ENCODE measurements at regions not wholly inside any gene's neighbourhood (a gene's known extent, or its start where the extent isn't known, plus 50 kb on each side); places are given as distances from the start of the nearest gene placed in this dataset.

DNA sequence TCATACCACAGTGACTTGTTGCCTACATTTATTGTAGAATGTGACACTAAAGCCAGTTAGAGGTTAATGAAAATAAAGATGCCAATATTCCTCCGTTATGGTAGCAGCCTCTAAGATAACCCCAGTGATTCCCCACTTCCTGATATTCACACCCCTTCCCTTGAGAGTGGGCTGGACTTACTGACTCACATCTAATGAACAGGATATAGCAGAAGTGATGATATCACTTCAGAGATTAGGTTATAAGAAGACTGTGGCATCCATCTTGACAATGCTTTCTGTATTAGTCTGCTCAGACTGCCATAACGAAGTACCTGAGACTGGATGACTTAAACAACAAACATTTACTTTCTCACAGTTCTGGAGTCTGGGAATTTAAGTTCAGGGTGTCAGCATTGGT lies 149.6 kb upstream of the MTNR1B start:
- H3K27me3 ChIP-seq: no peaks in the 10 kb centered on the region
- intact Hi-C loops (cut with DNase I; ENCODE audit: low total_unique reads) (no loop called here), in situ Hi-C loops (cut with MboI; ENCODE audit: low pct_ligation_motif_present in 1 of 4, low pct_unique_long_range_greater_than_20kb in 1 of 4, low sequenced_read_pairs in 3 of 4) (no loop called here)
- no peak overlapping the region for H3K4me3 ChIP-seq
- WGBS, 2 donors (ENCODE audit: low coverage in 1 of 2): 67 to 77% methylated on average over 1 to 2 of the region's 2 CpGs
- H3K27ac ChIP-seq: no peak overlapping the region
- H3K36me3 ChIP-seq: no peaks in the 10 kb centered on the region
- H3K9me3 ChIP-seq: no peaks in the 10 kb centered on the region
- no peak for DNase-seq
- no peaks in the 10 kb centered on the region for H3K4me1 ChIP-seq
- TF ChIP-seq, protein P1, sequence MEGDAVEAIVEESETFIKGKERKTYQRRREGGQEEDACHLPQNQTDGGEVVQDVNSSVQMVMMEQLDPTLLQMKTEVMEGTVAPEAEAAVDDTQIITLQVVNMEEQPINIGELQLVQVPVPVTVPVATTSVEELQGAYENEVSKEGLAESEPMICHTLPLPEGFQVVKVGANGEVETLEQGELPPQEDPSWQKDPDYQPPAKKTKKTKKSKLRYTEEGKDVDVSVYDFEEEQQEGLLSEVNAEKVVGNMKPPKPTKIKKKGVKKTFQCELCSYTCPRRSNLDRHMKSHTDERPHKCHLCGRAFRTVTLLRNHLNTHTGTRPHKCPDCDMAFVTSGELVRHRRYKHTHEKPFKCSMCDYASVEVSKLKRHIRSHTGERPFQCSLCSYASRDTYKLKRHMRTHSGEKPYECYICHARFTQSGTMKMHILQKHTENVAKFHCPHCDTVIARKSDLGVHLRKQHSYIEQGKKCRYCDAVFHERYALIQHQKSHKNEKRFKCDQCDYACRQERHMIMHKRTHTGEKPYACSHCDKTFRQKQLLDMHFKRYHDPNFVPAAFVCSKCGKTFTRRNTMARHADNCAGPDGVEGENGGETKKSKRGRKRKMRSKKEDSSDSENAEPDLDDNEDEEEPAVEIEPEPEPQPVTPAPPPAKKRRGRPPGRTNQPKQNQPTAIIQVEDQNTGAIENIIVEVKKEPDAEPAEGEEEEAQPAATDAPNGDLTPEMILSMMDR (IDR thresholded peaks at IDR 0.05): no peak
- TF ChIP-seq POLR2AphosphoS5 (IDR thresholded peaks at IDR 0.05): no peak
- no peak for TF ChIP-seq POLR2A (IDR thresholded peaks at IDR 0.05)
- no peak for TF ChIP-seq EP300 (IDR thresholded peaks at IDR 0.05; ENCODE audit: low read depth)

DNA sequence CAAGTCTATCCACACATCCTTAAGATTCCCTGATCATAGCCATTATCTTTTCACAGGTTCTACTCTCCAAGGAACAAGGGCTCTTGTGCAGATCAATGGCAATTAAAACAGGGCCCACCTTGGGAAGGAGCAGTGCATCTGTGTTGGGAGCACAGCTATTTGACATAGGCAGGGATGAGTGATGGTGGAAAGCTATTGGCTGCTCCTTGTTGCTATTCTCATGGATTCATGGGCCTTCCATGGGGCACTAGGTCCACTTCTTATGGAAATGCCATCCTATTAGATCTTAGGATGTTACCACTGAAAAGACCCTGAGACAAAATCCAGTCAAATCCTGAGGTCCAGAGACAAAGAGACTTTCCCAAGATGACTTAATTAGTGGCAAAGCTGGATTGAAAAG lies 148.6 kb upstream of the MTNR1B start:
- no peaks in the 10 kb centered on the region for H3K4me1 ChIP-seq
- H3K36me3 ChIP-seq: no peaks in the 10 kb centered on the region
- in situ Hi-C loops (cut with MboI; ENCODE audit: low pct_ligation_motif_present in 1 of 4, low pct_unique_long_range_greater_than_20kb in 1 of 4, low sequenced_read_pairs in 3 of 4): no loop called here
- intact Hi-C loops (cut with DNase I; ENCODE audit: low total_unique reads): no loop called here
- no peaks in the 10 kb centered on the region for H3K27me3 ChIP-seq
- no peak overlapping the region for H3K27ac ChIP-seq
- no peaks in the 10 kb centered on the region for H3K9me3 ChIP-seq
- no peak overlapping the region for H3K4me3 ChIP-seq
- TF ChIP-seq EP300 (IDR thresholded peaks at IDR 0.05; ENCODE audit: low read depth) (no peak), POLR2A (IDR thresholded peaks at IDR 0.05) (no peak), POLR2AphosphoS5 (IDR thresholded peaks at IDR 0.05) (no peak)
- TF ChIP-seq, protein P1 (IDR thresholded peaks at IDR 0.05): no peak
- no peak for DNase-seq

DNA sequence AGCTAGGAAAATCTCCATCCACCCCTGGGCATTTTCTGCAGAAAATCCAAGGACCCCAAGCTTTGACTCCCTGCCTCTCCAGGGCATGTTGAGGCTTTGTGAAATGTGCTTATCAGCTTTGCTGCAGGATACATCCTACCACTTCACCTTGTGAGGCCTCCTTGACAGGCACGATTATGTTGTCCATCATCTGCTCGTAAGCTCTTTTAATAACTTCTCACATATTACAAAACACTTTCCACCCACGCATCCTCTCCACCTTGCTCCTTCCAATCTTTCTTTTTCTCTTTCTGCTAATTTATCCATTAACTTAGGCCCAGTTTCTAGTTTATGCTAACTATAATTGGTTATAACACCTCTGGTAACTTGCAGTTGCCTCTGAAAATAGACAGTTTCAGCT lies 147.0 kb upstream of the MTNR1B start:
- TF ChIP-seq EP300 (IDR thresholded peaks at IDR 0.05; ENCODE audit: low read depth): no peak
- no peak for TF ChIP-seq POLR2AphosphoS5 (IDR thresholded peaks at IDR 0.05)
- no peak for TF ChIP-seq POLR2A (IDR thresholded peaks at IDR 0.05)
- TF ChIP-seq, protein P1 (IDR thresholded peaks at IDR 0.05): no peak
- Histone ChIP-seq H3K4me1 (peaks cover 0 to 4% (median 0%) of the 10 kb centered on the region in 4 donors), H3K4me3 (no peak overlapping the region), H3K9me3 (no peaks in the 10 kb centered on the region), H3K27ac (no peak overlapping the region), H3K36me3 (no peaks in the 10 kb centered on the region), H3K27me3 (no peaks in the 10 kb centered on the region)
- in situ Hi-C loops (cut with MboI; ENCODE audit: low pct_ligation_motif_present in 1 of 4, low pct_unique_long_range_greater_than_20kb in 1 of 4, low sequenced_read_pairs in 3 of 4): no loop called here
- 82 to 89% methylated on average over 3 of the region's 3 CpGs for WGBS, 2 donors (ENCODE audit: low coverage in 1 of 2)
- intact Hi-C loops (cut with DNase I; ENCODE audit: low total_unique reads): no loop called here
- no peak for DNase-seq

DNA sequence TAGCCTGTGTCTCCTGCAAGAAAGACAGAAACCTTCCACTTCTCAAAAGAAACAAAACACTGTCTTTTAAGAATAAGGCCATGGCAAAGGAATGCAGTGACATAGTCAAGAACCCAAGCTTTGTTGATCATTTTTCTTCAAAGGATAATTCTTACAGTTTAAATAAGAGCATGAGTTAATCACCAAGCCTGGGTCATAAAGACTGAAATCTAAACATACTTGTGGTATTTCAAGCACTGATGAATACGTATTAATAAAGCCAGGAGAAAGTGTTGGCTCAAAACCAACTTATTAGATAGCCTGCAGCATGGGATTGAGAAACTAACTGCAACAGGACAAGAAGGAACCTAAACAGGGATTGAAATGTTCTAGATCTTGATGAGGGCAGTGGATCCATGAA lies 143.3 kb upstream of the MTNR1B start:
- DNase-seq: no peak
- in situ Hi-C loops (cut with MboI; ENCODE audit: low pct_ligation_motif_present in 1 of 4, low pct_unique_long_range_greater_than_20kb in 1 of 4, low sequenced_read_pairs in 3 of 4) (no loop called here), intact Hi-C loops (cut with DNase I; ENCODE audit: low total_unique reads) (no loop called here)
- Histone ChIP-seq H3K4me3 (no peak overlapping the region), H3K4me1 (peaks cover 0 to 4% (median 0%) of the 10 kb centered on the region in 4 donors), H3K9me3 (no peaks in the 10 kb centered on the region), H3K36me3 (no peaks in the 10 kb centered on the region), H3K27me3 (no peaks in the 10 kb centered on the region), H3K27ac (no peak overlapping the region)
- no peak for TF ChIP-seq EP300 (IDR thresholded peaks at IDR 0.05; ENCODE audit: low read depth)
- TF ChIP-seq, protein P1 (IDR thresholded peaks at IDR 0.05): no peak
- TF ChIP-seq POLR2AphosphoS5 (IDR thresholded peaks at IDR 0.05): no peak
- no peak for TF ChIP-seq POLR2A (IDR thresholded peaks at IDR 0.05)
- WGBS, 2 donors (ENCODE audit: low coverage in 1 of 2): 37 to 55% methylated on average over 1 of the region's 1 CpG

Data from transverse colon (tissue), 4 donors.